ENCODE measurements at regions not wholly inside any gene's neighbourhood (a gene's known extent, or its start where the extent isn't known, plus 50 kb on each side); places are given as distances from the start of the nearest gene placed in this dataset.
"Not testable (repeated sequence)": the region's sequence is repeated elsewhere in the genome, so short reads cannot be mapped to it uniquely, and the experiment has no call there.

- no peak for TF ChIP-seq CTCF (IDR thresholded peaks at IDR 0.05; ENCODE audit: control extremely low read depth, extremely low read depth, low read depth, missing control alignments)
- ChIA-PET POLR2A (no interaction called here), CTCF (interaction anchor here (0.9 to 1.2 kb wide), 2 partner anchors 12 to 38 kb away, joined by 3 to 4 read pairs; no protein-coding TSS in a partner anchor)
- DNase-seq (ENCODE audit: extremely low spot score): no peak
These were observed 559.3 kb upstream of the GRM7 start for GRCh38 chr3:6301626-6302025.

DNA sequence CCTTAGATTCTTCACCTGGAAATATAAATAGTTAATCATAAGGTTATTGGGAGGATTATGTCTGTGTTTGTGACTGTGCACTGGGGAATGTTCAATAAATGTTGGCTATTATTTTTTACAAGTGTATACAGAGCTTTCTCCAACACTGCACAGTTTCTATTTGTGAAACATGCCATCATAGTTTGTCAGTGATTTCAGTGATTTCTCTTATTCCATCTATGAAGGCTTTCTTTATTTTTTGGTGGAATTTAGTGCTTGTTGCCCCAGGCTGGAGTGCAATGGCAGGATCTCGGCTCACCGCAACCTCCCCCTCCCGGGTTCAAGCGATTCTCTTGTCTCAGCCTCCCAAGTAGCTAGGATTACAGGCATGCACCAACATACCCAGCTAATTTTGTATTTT, 545.0 kb upstream of the GRM7 start:
- ChIA-PET POLR2A (no interaction called here), CTCF (no interaction called here)
- no peak for DNase-seq (ENCODE audit: extremely low spot score)
- no peak for TF ChIP-seq CTCF (IDR thresholded peaks at IDR 0.05; ENCODE audit: control extremely low read depth, extremely low read depth, low read depth, missing control alignments)

DNA sequence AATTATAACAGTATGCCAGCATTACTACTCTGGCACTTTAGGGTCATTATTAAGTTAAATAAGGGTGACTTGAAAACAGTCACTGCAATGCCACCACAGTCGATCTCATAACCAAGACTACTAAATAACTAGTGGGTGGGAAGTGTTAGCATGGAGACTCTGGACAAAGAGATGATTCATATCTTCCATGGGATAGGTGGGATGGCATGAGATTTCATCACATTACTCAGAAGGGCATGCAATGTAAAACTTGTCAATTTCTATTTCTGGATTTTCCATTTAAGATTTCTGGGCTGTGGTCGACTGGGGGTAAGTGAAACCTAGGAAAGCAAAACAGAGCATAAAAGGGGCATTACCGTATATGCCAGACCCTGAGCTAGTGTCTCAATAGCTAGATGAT, 538.9 kb upstream of the GRM7 start:
- ChIA-PET CTCF (no interaction called here), POLR2A (no interaction called here)
- TF ChIP-seq CTCF (IDR thresholded peaks at IDR 0.05; ENCODE audit: control extremely low read depth, extremely low read depth, low read depth, missing control alignments): no peak
- DNase-seq (ENCODE audit: extremely low spot score): no peak

- TF ChIP-seq CTCF (IDR thresholded peaks at IDR 0.05; ENCODE audit: control extremely low read depth, extremely low read depth, low read depth, missing control alignments): no peak
- ChIA-PET CTCF (interaction anchor here (1.1 to 2.4 kb wide), 4 partner anchors 9 to 132 kb away, joined by 3 to 7 read pairs (median 4); no protein-coding TSS in a partner anchor), POLR2A (no interaction called here)
- no peak for DNase-seq (ENCODE audit: extremely low spot score)
These were observed 534.1 kb upstream of the GRM7 start for GRCh38 chr3:6326771-6327170.

DNA sequence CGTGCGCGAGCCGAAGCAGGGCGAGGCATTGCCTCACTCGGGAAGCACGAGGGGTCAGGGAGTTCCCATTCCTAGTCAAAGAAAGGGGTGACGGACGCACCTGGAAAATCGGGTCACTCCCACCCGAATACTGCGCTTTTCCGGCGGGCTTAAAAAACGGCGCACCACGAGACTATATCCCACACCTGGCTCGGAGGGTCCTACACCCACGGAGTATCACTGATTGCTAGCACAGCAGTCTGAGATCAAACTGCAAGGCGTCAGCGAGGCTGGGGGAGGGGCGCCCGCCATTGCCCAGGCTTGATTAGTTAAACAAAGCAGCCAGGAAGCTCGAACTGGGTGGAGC, 520.0 kb upstream of the GRM7 start:
- DNase-seq (ENCODE audit: extremely low spot score); POLR2A ChIA-PET; CTCF ChIA-PET: not testable (repeated sequence)

- ChIA-PET CTCF (no interaction called here), POLR2A (no interaction called here)
- no peak for DNase-seq (ENCODE audit: extremely low spot score)
- no peak for TF ChIP-seq CTCF (IDR thresholded peaks at IDR 0.05; ENCODE audit: control extremely low read depth, extremely low read depth, low read depth, missing control alignments)
These were observed 509.2 kb upstream of the GRM7 start for GRCh38 chr3:6351752-6352151.

DNA sequence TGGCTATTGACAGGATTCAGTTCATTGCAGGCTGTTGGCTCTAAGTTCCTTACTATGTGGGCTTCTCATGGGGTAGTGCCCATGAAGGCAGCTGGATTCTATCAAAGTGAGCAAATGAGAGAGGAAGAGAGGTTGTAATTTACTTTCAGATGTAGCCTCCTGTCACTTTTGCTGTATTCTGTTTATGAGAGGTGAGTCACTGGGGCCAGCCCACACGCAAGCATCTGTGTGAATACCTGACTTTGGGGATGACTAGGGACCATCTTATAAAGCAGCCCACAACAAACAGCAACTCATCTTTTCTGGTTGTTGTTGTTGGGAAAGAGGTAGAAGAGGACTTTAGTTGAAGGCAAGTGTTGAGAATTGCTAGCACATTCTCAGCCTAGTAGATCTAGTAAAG, 506.3 kb upstream of the GRM7 start:
- no peak for DNase-seq (ENCODE audit: extremely low spot score)
- POLR2A ChIA-PET: no interaction called here
- CTCF ChIA-PET: no interaction called here
- no peak for TF ChIP-seq CTCF (IDR thresholded peaks at IDR 0.05; ENCODE audit: control extremely low read depth, extremely low read depth, low read depth, missing control alignments)
